ENCODE measurements at regions not wholly inside any gene's neighbourhood (a gene's known extent, or its start where the extent isn't known, plus 50 kb on each side); places are given as distances from the start of the nearest gene placed in this dataset.

GRCh38 chr9:17938035-17938655, 359.3 kb downstream of the SH3GL2 start:
- ChIA-PET CTCF (no interaction called here), POLR2A (no interaction called here)
- no peaks in the 10 kb centered on the region for H3K79me2 ChIP-seq (ENCODE audit: control insufficient read depth, insufficient read depth, low read length)
- dilution Hi-C loops (cut with MboI; ENCODE audit: extremely low pct_ligation_motif_present, low sequenced_read_pairs): no loop called here
- H3K27me3 ChIP-seq (ENCODE audit: control insufficient read depth in 2 of 2, insufficient read depth in 2 of 2, low read length in 2 of 2): no peaks in the 10 kb centered on the region
- TF ChIP-seq JUN (IDR thresholded peaks at IDR 0.05; ENCODE audit: borderline replicate concordance, insufficient read depth, insufficient read length, low read depth) (no peak), CTCF (IDR thresholded peaks at IDR 0.05; ENCODE audit: extremely low read depth in 1 of 2, insufficient read depth in 1 of 2, low read depth in 1 of 2, low read length in 2 of 2) (no peak), EZH2 (IDR thresholded peaks at IDR 0.05; ENCODE audit: borderline replicate concordance, low read depth, low read length, severe bottlenecking) (no peak), MAX (IDR thresholded peaks at IDR 0.05; ENCODE audit: insufficient read depth, insufficient read length) (no peak), GATA2 (IDR thresholded peaks at IDR 0.05; ENCODE audit: insufficient read depth, insufficient read length, low read depth, low read length) (no peak), POLR2AphosphoS5 (IDR thresholded peaks at IDR 0.05; ENCODE audit: insufficient read depth, low read depth, low read length) (no peak), POLR2A (IDR thresholded peaks at IDR 0.05; ENCODE audit: low read depth, low read length) (no peak), FOS (IDR thresholded peaks at IDR 0.05; ENCODE audit: borderline replicate concordance, insufficient read depth, low read length) (no peak)
- H3K4me2 ChIP-seq (ENCODE audit: insufficient read depth, low read length): no peak overlapping the region
- BruUV-seq (replicated peaks): no TSS peak
- no peak for DNase-seq (ENCODE audit: low read depth, low spot score)
- no peaks in the 10 kb centered on the region for H3K9me3 ChIP-seq (replicated peaks; ENCODE audit: control insufficient read depth, insufficient read depth, low read length)
- H2AFZ ChIP-seq (ENCODE audit: low read depth, low read length): no peak overlapping the region
- H3K9me1 ChIP-seq (replicated peaks; ENCODE audit: control insufficient read depth, extremely low read depth, insufficient read depth, low read length): no peaks in the 10 kb centered on the region
- H4K20me1 ChIP-seq (replicated peaks; ENCODE audit: control insufficient read depth, extremely low read depth, insufficient read depth, low read length): no peaks in the 10 kb centered on the region
- intact Hi-C loops (cut with micrococcal nuclease): no loop called here
- H3K4me1 ChIP-seq (ENCODE audit: control insufficient read depth, extremely low read depth, insufficient read depth, low read length): no peaks in the 10 kb centered on the region
- H3K9ac ChIP-seq (replicated peaks; ENCODE audit: extremely low read depth, insufficient read depth, low read length): no peak overlapping the region
- FAIRE-seq: no peak
- H3K4me3 ChIP-seq (replicated peaks in 1 of 3; ENCODE audit: insufficient read depth in 1 of 3, low read depth in 1 of 3, low read length in 3 of 3): no peak overlapping the region
- H3K27ac ChIP-seq (ENCODE audit: insufficient read depth, low read depth, low read length): no peak overlapping the region
- no peaks in the 10 kb centered on the region for H3K36me3 ChIP-seq (ENCODE audit: control insufficient read depth in 2 of 2, extremely low read depth in 1 of 2, insufficient read depth in 2 of 2, low read length in 2 of 2)
